NCI-H2107 treated with DMSO at 0.1 percent for 48 hours (cell line): ENCODE measurements at regions not wholly inside any gene's neighbourhood (a gene's known extent, or its start where the extent isn't known, plus 50 kb on each side); places are given as distances from the start of the nearest gene placed in this dataset.

Experiments
- DNase-seq: peaks from one replicate; lab custom pipeline; 2025; ENCODE audit not compliant: unreplicated experiment; lab: John Stamatoyannopoulos, UW

GRCh38 chr4:149296503-149296902, 519.1 kb downstream of the IQCM start:
- DNase-seq, result no peak

- no peak for DNase-seq
Measured at GRCh38 chr4:149296084-149296483, 519.6 kb downstream of the IQCM start.

DNA sequence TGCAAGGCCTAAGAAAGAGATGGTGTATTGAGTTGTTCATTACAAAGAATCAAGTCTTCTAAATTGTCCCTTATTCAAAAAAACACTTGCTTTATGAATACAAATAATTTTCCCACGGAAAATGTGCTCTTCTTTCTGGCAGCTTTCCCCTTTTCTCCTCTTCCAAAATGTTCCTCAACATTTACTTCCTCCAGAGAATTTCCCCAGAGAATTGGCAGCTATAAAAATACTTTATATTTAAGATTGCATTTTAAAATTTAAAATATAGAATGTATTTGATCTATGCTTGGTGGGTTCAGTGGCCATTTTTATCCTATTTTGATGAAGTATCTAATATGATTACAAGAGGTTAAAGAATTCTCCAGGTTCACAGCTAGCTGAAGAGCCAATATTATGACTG, 521.0 kb downstream of the IQCM start:
- DNase-seq, result no peak

DNA sequence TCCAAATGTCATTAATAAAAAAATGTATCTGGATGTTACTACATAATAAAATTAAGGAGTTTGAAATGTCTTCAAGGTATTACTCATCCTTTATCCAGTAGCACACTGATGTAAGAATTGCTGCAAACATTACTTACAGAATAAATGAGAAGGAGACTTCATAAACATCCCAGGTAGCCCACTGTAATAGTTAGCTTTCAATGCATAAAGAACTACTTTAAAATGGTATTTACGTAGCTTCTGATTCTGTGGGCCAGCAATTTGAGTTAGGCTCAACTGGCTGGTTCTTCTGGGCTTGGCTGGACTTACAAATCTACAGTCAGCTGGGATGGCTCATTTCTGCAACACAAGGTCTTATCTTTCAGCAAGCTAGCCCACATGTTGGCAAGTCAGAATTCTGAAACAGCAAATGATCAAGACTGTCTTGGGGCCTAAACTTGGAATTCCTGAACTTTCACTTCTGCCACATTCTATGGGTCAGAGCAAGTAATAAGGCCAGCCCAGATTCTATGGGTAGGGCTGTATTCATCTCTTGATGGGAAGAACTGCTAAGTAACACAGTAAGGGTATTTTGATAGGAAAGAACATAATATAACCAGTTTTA, 522.5 kb downstream of the IQCM start:
- no peak for DNase-seq

- no peak for DNase-seq
Measured at GRCh38 chr4:149292425-149293007, 523.1 kb downstream of the IQCM start.

DNA sequence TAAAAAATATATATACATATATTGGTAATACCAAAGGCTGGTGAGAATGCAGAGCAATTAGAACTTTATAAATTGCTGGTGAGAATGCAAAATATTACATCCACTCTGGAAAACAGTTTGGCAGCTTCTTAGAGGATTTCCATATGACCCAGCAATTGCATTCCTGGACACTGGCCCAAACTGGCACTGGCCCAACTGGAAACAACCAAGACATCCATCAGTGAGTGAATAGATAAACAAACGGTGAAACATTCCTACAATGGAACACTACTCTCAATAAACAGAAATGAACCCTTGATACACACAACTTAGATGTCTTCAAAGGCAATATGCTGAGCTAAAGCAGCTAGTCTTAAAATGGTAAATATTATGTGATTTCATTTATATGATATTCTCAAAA, 524.2 kb downstream of the IQCM start:
- DNase-seq, result no peak

DNA sequence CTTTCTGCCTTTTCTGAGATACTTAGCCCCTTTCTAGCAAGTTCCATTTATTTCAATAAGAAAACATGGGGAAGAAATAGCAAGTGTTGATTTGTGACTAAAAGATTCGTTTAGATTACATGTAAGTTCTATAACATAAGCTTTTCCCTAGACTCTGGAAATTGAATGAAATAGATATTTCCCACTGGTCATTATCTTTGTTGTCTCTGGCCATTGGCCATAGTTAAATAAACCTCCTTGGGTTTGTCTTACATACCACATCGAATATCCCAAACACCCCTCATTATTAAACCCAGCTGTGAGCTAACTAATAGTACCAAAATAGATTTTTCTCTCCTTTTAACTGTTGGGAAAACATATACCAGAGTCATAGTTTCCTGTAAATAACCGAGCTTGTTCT, 534.8 kb downstream of the IQCM start:
- no peak for DNase-seq

DNA sequence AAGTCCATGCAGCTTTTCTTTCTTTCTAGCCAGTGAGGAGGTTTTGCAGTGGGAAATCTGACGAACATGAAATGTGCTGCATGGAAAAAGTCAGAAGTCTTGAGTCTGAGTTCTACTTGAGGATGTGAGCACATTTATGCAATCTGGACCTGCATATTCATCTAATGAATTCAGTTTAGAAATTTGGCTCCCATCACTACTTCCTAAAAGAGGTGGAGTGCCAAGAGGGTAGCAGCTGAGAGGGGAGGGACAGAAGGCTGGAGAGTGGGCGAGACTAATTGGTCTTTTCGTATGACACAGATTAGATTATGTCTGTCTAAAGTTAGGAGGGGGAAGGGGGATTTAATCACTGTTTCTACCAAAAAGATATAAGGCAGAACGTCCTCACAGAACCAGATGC, 535.9 kb downstream of the IQCM start:
- no peak for DNase-seq

DNA sequence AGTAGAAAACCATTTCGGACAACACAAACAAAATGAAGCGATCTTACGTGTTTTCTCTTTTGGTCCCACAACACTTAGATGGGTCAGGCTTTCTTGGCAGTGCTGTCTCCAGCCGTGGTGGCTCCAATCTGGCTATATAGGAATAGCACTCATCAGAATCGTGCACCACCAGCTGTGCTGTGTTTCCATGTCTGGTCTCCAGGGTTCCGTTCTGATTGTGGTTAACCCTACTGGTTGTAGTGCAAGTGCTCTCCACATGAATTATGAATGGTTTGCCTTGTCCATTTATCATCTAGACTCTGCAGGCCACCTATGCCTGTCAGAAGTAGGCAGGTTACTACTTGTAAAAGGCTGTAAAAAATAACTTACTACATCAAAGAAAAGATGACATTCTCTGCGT, 536.3 kb downstream of the IQCM start:
- DNase-seq, result no peak

DNA sequence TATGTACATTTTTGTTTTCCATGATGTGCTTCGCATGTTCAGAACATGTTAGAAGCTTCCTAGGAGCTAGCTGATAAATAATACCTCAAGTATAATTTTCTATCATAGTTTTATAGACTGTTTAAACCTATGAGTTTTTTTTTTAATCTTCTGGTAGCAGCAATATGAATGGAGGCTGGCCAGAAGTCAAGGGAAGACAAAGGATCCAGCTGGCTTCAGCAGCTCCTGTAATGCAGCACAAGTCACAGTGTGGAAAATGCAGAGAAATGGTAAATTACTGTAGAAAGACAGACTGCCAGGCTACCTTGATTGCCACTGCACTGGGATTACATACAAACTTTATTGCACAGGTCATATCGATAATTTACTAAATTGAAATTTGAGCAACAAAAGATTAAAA, 537.9 kb downstream of the IQCM start:
- no peak for DNase-seq

GRCh38 chr4:149269835-149270234, 545.8 kb downstream of the IQCM start:
- DNase-seq, result no peak

GRCh38 chr4:149266301-149266700, 549.3 kb downstream of the IQCM start:
- no peak for DNase-seq

DNA sequence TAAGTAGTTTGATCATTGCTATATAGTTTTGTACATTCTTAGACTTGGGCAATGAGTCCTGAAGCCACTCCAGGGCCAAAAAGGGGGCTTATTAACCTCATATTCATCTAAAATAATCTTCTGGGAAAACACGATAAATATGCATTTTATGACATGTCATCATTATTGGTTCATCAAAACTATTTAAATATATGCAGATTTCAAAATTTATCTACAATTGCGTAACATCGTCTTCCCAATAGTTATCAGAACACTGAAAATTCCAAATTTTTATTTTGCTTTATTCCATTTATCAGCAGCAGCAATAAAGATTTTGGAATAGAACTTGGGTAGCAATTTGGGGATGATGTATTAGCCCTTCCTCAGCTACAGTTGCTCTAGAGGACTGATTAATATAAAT, 550.0 kb downstream of the IQCM start:
- no peak for DNase-seq

DNA sequence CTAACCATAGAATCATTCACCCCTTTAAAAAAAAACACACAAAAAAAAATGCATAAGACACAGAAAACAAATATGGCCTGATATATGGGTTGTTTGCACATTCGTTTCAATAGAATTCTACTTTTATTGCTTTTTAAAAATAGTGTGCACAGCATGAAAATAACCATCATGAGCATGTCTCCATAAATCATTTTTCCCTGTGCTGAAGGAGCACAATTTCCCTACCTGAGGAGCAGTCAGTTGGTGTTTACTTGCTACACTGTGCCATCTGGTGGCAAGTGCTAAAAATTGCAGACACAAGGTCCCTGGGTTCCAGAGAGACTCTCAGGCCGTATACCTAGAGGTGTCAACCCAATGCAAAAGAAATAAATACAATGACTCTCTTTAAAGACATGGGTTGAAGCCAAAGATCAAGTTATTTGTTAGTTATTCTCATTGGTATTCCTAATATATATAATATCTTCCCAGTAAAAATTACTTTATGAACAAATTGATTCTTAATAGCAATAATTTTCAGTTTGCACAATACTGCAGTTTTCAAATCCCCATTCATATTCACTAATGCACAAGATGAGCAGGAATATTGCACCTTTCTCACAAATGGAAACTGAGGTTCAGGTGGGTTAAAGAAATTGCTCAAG, 551.4 kb downstream of the IQCM start:
- DNase-seq, result peak; percentile 9

DNA sequence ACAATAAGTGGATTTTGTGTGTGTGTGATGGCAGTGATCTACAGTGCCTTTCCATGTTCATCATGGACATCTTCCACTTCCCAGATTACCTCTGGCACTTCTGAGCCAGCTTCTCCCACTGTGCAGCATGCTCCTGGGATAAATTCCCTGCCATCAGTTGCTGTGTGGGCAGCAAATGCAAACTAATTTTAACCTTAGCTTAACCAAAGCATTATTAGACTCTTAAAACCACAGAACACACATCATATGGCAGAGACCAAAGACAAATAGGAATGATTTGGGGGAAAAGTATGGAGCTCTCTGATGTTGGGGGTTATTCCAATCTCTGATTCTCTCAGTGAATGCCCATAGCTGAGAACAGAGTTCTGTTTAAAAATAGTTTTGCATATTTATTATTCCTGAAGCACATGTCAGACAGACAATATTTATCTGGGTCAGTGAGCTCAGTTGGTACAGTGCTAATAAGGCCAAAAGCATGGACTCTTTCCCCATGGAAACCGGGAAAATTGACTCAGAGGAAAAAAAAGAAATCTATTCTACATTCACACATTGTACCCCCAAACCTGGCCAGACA, 567.4 kb downstream of the IQCM start:
- DNase-seq, result no peak

DNA sequence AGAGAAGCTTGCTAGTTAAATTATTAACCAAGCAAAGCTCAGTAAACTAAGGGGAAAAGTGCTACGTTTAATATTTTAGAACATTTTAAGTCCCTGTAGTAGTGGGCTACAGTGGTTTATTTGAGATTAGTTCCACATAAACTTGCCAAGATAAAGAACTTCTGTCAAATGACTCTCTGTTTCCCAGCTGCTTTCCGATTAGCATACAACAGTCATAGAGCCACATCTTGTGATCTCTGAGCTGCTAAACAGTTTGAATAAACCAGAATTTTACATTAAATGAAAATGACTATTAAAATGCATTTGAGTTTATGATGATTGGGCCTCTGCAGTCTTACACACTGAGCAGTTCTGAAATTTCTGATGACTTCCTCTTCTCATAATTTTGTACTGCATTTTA, 568.5 kb downstream of the IQCM start:
- DNase-seq, result no peak

GRCh38 chr4:149245333-149245732, 570.3 kb downstream of the IQCM start:
- no peak for DNase-seq

DNA sequence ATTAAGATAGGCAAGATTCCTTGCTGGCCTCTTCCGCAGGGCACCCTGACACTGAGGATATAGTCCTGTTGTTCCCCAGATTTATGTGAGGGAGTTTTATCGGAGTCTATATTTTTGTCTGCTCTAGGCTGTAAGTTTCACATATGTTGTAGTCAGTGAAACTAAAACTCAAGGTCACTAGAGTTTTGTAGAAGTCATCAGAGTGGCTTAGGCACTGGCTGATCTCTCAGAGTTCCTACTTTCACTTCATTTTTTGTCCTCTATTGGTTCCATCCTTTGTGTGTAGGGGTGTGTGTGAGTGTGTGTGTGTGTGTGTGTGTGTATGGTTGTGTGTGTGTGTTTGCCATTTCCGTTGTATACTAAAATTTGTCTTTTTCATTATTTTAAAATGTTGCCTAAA, 577.5 kb downstream of the IQCM start:
- DNase-seq, result no peak

- DNase-seq, result no peak
Measured at GRCh38 chr4:149234798-149235197, 580.8 kb downstream of the IQCM start.

- no peak for DNase-seq
Measured at GRCh38 chr4:149223659-149224058, 592.0 kb downstream of the IQCM start.

DNA sequence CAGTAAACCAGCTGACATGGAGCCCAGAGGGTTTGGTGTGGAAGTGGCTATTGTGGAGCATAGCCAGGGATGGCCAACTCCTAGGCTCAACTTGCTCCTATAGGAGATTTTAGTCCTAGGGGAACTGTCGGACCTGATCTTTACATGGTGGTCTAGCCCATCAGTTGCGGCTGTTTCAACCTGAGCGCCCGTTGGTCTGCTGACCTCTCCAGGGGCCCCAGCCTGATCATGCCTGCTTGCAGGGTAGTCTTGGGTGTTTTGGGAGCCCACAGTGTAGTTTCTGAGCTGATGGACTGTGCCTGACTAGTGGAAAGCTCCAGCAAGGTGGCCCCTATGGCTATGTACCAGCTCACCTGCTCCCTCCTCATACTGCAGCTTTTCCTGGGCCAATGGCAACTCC, 597.0 kb downstream of the IQCM start:
- DNase-seq, result no peak

DNA sequence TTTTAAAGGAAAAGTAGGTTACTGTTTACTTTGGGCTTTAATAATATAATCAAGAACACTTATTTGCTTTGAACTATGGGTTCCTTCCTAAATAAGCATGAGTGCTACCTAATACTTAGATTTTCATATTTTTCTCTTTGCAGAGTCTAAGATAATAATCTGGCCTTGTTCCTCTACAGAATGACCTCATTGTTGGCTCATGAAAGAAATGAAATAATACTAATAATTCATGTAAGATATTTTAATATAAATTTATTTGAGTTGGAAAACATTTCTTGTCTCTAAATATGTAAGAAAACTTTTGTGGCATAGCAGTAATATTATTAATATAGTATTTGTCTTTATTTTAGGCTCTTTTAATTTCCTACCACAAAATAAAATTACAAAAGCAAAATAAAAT, 601.3 kb downstream of the IQCM start:
- no peak for DNase-seq

- no peak for DNase-seq
Measured at GRCh38 chr4:149211876-149212275, 603.8 kb downstream of the IQCM start.
